ENCODE measurements at regions not wholly inside any gene's neighbourhood (a gene's known extent, or its start where the extent isn't known, plus 50 kb on each side); places are given as distances from the start of the nearest gene placed in this dataset.

DNA sequence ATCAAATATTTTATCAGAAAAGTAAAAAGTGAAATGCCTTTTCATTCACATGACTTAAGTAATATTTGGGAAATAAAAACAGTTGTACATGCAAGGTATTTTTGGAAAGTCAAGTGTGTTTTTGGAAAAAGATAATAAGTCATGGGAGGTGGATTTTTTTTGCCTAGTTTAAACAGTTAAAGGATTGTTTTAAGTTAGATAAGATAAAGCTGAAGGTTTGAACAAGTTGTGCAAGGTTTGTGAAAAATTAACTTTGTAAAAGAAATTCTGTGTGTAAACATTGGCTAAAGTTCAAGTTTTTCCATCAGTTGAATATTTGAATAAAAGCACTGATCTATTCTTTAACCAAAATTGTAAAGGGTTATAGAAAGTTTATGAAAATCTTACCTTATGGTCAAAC lies 207.9 kb upstream of the RGPD4 start:
- no peaks in the 10 kb centered on the region for H3K27me3 ChIP-seq (ENCODE audit: control insufficient read depth, low read length)
- peaks cover 4% of the 10 kb centered on the region; the same call in 1 of the 2 replicates for H3K9me3 ChIP-seq (ENCODE audit: control insufficient read depth, insufficient read depth, low read length)
- no peaks in the 10 kb centered on the region for H3K79me2 ChIP-seq (ENCODE audit: control insufficient read depth, low read length)
- no peaks in the 10 kb centered on the region for H3K36me3 ChIP-seq (ENCODE audit: control insufficient read depth, low read length)
- no peak overlapping the region for H3K27ac ChIP-seq (ENCODE audit: low read depth, low read length)
- H4K20me1 ChIP-seq (ENCODE audit: control insufficient read depth, insufficient read depth, low read depth, low read length) = no peaks in the 10 kb centered on the region
- no peaks in the 10 kb centered on the region for H3K9me2 ChIP-seq (replicated peaks; ENCODE audit: control insufficient read depth, low read length)
- H3K4me2 ChIP-seq (ENCODE audit: low read length) = no peak overlapping the region
- no peaks in the 10 kb centered on the region for H3F3A ChIP-seq (ENCODE audit: control insufficient read depth, insufficient read depth)
- no peak overlapping the region for H3K4me3 ChIP-seq (ENCODE audit: low read length)
- no peaks in the 10 kb centered on the region for H3K4me1 ChIP-seq (ENCODE audit: control insufficient read depth, low read length)
- TF ChIP-seq EZH2phosphoT487 (IDR thresholded peaks at IDR 0.05; ENCODE audit: borderline replicate concordance, low read length) (no peak), CTCF (IDR thresholded peaks at IDR 0.05; ENCODE audit: low read depth, low read length, poor library complexity, severe bottlenecking) (no peak)

GRCh38 chr2:107621186-107622165 lies 205.2 kb upstream of the RGPD4 start:
- no peak overlapping the region for H3K4me2 ChIP-seq (ENCODE audit: low read length)
- peaks cover 4% of the 10 kb centered on the region; the same call in 1 of the 2 replicates for H3K9me3 ChIP-seq (ENCODE audit: control insufficient read depth, insufficient read depth, low read length)
- H3K9me2 ChIP-seq (replicated peaks; ENCODE audit: control insufficient read depth, low read length) = no peaks in the 10 kb centered on the region
- H3K27ac ChIP-seq (ENCODE audit: low read depth, low read length) = no peak overlapping the region
- no peaks in the 10 kb centered on the region for H3K4me1 ChIP-seq (ENCODE audit: control insufficient read depth, low read length)
- no peak overlapping the region for H3K4me3 ChIP-seq (ENCODE audit: low read length)
- no peaks in the 10 kb centered on the region for H3K79me2 ChIP-seq (ENCODE audit: control insufficient read depth, low read length)
- no peaks in the 10 kb centered on the region for H3K36me3 ChIP-seq (ENCODE audit: control insufficient read depth, low read length)
- H4K20me1 ChIP-seq (ENCODE audit: control insufficient read depth, insufficient read depth, low read depth, low read length) = no peaks in the 10 kb centered on the region
- H3K27me3 ChIP-seq (ENCODE audit: control insufficient read depth, low read length) = no peaks in the 10 kb centered on the region
- TF ChIP-seq CTCF (IDR thresholded peaks at IDR 0.05; ENCODE audit: low read depth, low read length, poor library complexity, severe bottlenecking) (no peak), EZH2phosphoT487 (IDR thresholded peaks at IDR 0.05; ENCODE audit: borderline replicate concordance, low read length) (no peak)
- H3F3A ChIP-seq (ENCODE audit: control insufficient read depth, insufficient read depth) = no peaks in the 10 kb centered on the region

DNA sequence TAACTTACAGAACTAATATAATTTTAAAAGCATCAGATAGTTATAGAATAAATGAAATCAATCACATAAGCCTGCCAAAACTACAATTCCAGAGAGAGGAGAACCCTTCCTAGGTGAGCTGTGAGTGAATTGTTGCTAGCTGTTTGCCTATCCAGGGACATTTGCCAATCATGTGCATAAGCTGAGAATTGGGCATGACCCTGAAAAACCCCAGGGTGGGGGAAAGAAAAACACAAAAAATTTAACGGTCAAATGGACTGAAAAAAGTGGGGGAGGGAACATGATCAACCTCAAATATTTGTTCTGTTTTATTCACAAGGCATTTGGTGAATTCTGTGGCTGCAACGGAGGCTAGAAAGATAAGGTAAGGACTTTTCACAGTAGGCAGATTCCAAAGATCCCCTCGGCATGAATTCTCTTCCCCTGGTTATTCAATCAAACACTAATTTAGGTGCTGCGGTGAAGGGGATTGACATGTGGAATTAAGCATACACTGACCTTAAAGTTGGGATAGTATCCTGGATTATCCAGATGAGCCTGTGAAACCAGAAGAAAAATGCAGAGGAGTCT lies 203.9 kb upstream of the RGPD4 start:
- peaks cover 4% of the 10 kb centered on the region; the same call in 1 of the 2 replicates for H3K9me3 ChIP-seq (ENCODE audit: control insufficient read depth, insufficient read depth, low read length)

More for the DNA sequence above, 203.9 kb upstream of the RGPD4 start:
- Histone ChIP-seq H3K27ac (ENCODE audit: low read depth, low read length) (no peak overlapping the region), H3K27me3 (ENCODE audit: control insufficient read depth, low read length) (no peaks in the 10 kb centered on the region), H3K4me3 (ENCODE audit: low read length) (no peak overlapping the region), H3K4me1 (ENCODE audit: control insufficient read depth, low read length) (no peaks in the 10 kb centered on the region), H3K79me2 (ENCODE audit: control insufficient read depth, low read length) (no peaks in the 10 kb centered on the region), H3K36me3 (ENCODE audit: control insufficient read depth, low read length) (no peaks in the 10 kb centered on the region), H4K20me1 (ENCODE audit: control insufficient read depth, insufficient read depth, low read depth, low read length) (no peaks in the 10 kb centered on the region), H3K4me2 (ENCODE audit: low read length) (no peak overlapping the region), H3F3A (ENCODE audit: control insufficient read depth, insufficient read depth) (no peaks in the 10 kb centered on the region), H3K9me2 (replicated peaks; ENCODE audit: control insufficient read depth, low read length) (no peaks in the 10 kb centered on the region)
- TF ChIP-seq EZH2phosphoT487 (IDR thresholded peaks at IDR 0.05; ENCODE audit: borderline replicate concordance, low read length) (no peak), CTCF (IDR thresholded peaks at IDR 0.05; ENCODE audit: low read depth, low read length, poor library complexity, severe bottlenecking) (no peak)
